Endothelial cell of umbilical vein (primary cell): ENCODE measurements at regions not wholly inside any gene's neighbourhood (a gene's known extent, or its start where the extent isn't known, plus 50 kb on each side); places are given as distances from the start of the nearest gene placed in this dataset. TPM values are rescaled to one million over a fixed set of nuclear protein-coding genes. Genes with fewer than 3 reads are reported as not detected.

Experiments
- microRNA counts: library from miRNA; unstranded; fragments of <30 nt; microRNA quantifications from one replicate; lab custom pipeline; 2016
- microRNA-seq: library from miRNA; unstranded; fragments of <30 nt; microRNA quantifications from one replicate; pipeline ENCODE4 v1.2.0, GENCODE V29; 2021; ENCODE audit warnings: borderline number of aligned reads, borderline replicate concordance
- small RNA-seq: library from RNA; depleted of rRNA; stranded (forward); fragments of <200 nt; gene quantifications from one replicate; pipeline ENCODE3, GENCODE V24; 2012; ENCODE audit warnings: low replicate concordance, low read depth; ENCODE audit not compliant: insufficient read depth, insufficient read length

MicroRNA genes in the stretch of these regions (microRNA counts, 767-probe panel; counts per million panel counts)
- 723 counts per million, percentile 96 among the panel's probes with 10 or more counts for microRNA hsa-miR-190a (lab: Ali Mortazavi, UCI)

Small RNAs in the stretch of these regions (microRNA-seq; reads per million reads assigned to microRNA genes)
- gene MIR190A = 2.3 reads per million
- gene MIR6085 = not detected
- gene MIR8067 = not detected

Small RNAs in the stretch of these regions (small RNA-seq; reads per million reads assigned to genes)
- gene MIR190A (not detected), gene MIR6085 (not detected), gene MIR8067 (not detected), gene RF00017 (not detected)
